Aorta (tissue), 5 donors: ENCODE measurements at regions not wholly inside any gene's neighbourhood (a gene's known extent, or its start where the extent isn't known, plus 50 kb on each side); places are given as distances from the start of the nearest gene placed in this dataset.
A peak's percentile ranks its signal among the peaks of the same experiment; 100 is the strongest.

ENCODE experiments used
- ATAC-seq: fragments of 200-7000 bp; cut with Tn5 transposase; one replicate; pipeline ENCODE4 v1.9.1; 2022; ENCODE audit warnings: moderate library complexity; ENCODE audit not compliant: low FRiP score
- DNase-seq, 2 donors: peaks; one replicate each; pipeline ENCODE4 v3.0.0-alpha.2; 2020
- H3K27ac ChIP-seq, 2 donors: one replicate each; pipeline ENCODE4 v1.5.1; 2013; ENCODE audit warnings: low read length in 2 of 2, mild to moderate bottlenecking in 2 of 2, moderate library complexity in 2 of 2, control low read depth in 1 of 2, inconsistent platforms in 1 of 2, low read depth in 1 of 2
- H3K27me3 ChIP-seq, 2 donors: one replicate each; pipeline ENCODE4 v1.6.1; 2013; ENCODE audit warnings: control low read depth in 1 of 2, low read length in 1 of 2, mild to moderate bottlenecking in 1 of 2, moderate library complexity in 1 of 2; ENCODE audit not compliant: insufficient read depth in 2 of 2, control insufficient read depth in 1 of 2
- H3K36me3 ChIP-seq, 2 donors: one replicate each; pipeline ENCODE4 v1.6.1; 2013; ENCODE audit warnings: control low read depth in 1 of 2, low read length in 1 of 2, mild to moderate bottlenecking in 1 of 2; ENCODE audit not compliant: insufficient read depth in 2 of 2, control insufficient read depth in 1 of 2
- H3K4me1 ChIP-seq, 2 donors: one replicate each; pipeline ENCODE4 v1.6.1; 2013; ENCODE audit warnings: low read length in 2 of 2, control low read depth in 1 of 2, mild to moderate bottlenecking in 1 of 2, moderate library complexity in 1 of 2; ENCODE audit not compliant: insufficient read depth in 2 of 2, control insufficient read depth in 1 of 2
- H3K4me3 ChIP-seq, 2 donors: one replicate each; pipeline ENCODE4 v1.5.1; 2013; ENCODE audit warnings: low read length in 2 of 2, control low read depth in 1 of 2, mild to moderate bottlenecking in 1 of 2
- H3K9me3 ChIP-seq: one replicate; pipeline ENCODE4 v1.6.1; 2013; ENCODE audit warnings: mild to moderate bottlenecking, low read length; ENCODE audit not compliant: control insufficient read depth
- WGBS, 2 donors: extraction: QIAGEN DNeasy Blood & Tissue Kit; methylation state at CpG; one replicate each; pipeline ENCODE4 v1.1.7; 2013; 5-methylcytosine and 5-hydroxymethylcytosine counted together
- intact Hi-C, 2 donors: fragments of 100-400 bp; cut with DNase I; formaldehyde crosslinking; loops; one replicate each; pipeline versions ENCODE4 v1.14.2 to v1.15.0; 2022
- donor health status: healthy with polysubstance abuse.
- donor health status: Bipolar disorder and iron deficiency.
- donor health status: DM: no; HTN: no; CAD: no.
- donor health status: DM: no; HTN: no; CAD: no.
- donor health status: DM: yes; HTN: yes; CAD: no.

DNA sequence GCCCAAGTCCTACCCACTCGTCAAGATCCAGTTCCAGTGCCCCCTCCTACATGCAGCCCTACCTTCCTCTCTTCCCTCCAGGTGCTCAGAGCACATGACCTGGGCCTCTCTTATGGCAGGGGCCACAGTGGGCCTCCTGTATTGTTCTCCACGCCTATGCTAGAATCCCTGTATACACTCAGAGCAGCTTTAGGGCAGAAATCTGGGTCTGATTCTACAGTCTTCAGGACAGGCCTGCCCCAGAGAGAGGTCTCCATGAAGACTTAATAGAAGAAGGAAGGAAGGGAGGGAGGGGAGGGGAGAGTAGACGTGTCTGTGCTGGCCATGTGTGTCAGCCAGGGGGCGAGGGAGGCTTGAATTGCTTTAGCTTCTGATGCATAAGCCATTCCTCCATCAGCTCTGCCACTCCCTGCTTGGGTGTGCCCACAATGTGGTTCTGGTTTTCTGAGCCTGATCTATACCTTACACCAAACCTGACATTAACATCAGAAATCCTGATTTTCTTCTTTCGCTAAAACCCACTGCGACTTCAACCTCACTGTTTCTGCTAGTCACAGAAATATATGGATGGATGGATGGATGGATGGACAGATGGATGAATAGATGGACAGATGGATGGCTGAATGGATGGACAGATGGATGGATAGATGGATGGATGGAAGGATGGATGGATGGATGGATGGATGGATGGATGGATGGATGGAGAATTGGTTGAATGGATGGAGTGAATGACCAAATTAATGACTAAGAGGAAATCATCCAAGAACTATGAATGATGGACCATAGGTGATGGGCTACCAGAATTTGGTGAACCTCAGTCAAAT lies 56.6 kb upstream of the PRDM11 start:
- peak; percentile 3 for ATAC-seq

DNA sequence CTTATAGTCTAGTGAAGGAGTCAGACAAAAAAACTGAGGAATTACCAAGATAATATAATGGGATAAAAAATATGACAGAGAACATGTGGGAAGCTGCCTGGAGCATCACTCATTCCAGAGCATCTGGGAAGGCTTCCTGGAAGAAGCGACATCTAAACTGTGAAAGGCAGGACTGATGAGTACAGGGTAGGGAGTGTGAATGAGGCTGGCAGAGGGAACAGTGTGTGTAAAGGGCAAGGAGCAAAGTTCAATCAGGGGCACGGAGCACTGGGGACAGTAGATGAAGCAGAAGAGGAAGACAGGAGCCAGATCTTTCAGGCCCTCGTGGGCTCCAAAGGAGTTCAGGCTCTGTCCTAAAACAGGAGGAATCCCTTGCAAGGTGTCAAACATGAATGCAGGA lies 55.8 kb upstream of the PRDM11 start:
- no peak for DNase-seq
- H3K9me3 ChIP-seq = no peaks in the 10 kb centered on the region
- 86% methylated on average over 3 of the region's 3 CpGs for WGBS, 2 donors

More for the DNA sequence above, 56.6 kb upstream of the PRDM11 start:
- H3K4me3 ChIP-seq = no peak overlapping the region
- peak overlapping the region; percentile 29 to 92 for H3K27ac ChIP-seq
- no peak for DNase-seq
- no peaks in the 10 kb centered on the region for H3K9me3 ChIP-seq
- H3K4me1 ChIP-seq = no peaks in the 10 kb centered on the region
- H3K27me3 ChIP-seq = no peaks in the 10 kb centered on the region
- H3K36me3 ChIP-seq = no peaks in the 10 kb centered on the region
- intact Hi-C loops = loop anchor here (5.0 to 10.0 kb wide), 3 partner anchors 68 to 525 kb away; partner anchors contain the start of gene CD82 (in 1 of the 2)
- 77% methylated on average over 6 of the region's 6 CpGs for WGBS, 2 donors

DNA sequence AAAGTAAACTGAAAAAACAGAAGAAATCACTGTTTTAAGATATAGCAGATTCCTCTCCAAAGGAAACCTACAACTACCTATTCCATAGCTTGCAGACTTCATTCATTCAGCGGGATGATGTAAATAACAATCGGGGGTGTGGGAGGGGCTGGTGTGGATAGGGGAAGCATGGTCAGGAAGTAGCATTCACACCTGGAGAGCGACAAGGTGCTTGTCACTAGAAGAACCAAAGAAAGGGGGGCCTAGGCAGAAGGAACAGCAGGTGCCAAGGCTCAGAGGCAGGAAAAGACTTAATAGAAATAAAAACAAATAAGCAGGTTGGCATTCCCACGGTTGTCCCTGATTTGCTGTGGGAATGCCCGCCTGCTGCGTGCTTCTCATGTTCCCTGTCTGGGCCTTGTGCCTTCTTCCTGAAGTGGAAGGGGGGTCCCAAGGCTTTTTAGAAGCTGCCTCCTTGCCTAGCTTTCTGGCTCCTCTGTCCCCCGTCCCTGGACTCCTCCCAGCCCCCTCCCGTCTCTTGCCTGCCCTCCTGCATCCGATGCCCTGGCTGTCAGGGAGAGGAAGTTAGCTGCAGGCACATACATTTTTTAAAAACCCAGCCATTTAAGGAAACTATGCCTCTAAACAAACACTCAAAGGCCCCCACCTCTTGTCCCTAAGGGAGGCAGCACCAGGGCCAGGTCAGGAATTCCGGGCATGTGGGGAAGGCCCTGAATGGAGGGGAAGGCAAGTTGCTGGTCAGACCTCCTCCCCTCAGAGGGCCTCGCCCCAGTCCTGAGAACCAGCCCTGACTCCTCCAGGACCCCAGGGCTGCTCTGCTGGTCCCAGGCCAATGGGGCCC lies 54.7 kb upstream of the PRDM11 start:
- peak; percentile 77 to 86 for DNase-seq
- Histone ChIP-seq H3K4me1 (no peaks in the 10 kb centered on the region), H3K4me3 (no peak overlapping the region), H3K9me3 (no peaks in the 10 kb centered on the region), H3K36me3 (no peaks in the 10 kb centered on the region), H3K27ac (peak overlapping the region in 1 of 2 donors; percentile 46), H3K27me3 (no peaks in the 10 kb centered on the region)
- peak; percentile 47 for ATAC-seq
- WGBS, 2 donors = 32 to 33% methylated on average over 11 of the region's 11 CpGs
- intact Hi-C loops = loop anchor here in 1 of 2 donors (10.0 kb wide), 2 partner anchors 327 to 527 kb away; partner anchors contain the start of gene CD82

More for the DNA sequence above, 55.8 kb upstream of the PRDM11 start:
- no peak for ATAC-seq
- Histone ChIP-seq H3K36me3 (no peaks in the 10 kb centered on the region), H3K27ac (peak overlapping the region in 1 of 2 donors; percentile 55), H3K4me1 (no peaks in the 10 kb centered on the region), H3K4me3 (no peak overlapping the region), H3K27me3 (no peaks in the 10 kb centered on the region)
- intact Hi-C loops = loop anchor here in 1 of 2 donors (10.0 kb wide), 2 partner anchors 326 to 526 kb away; partner anchors contain the start of gene CD82

DNA sequence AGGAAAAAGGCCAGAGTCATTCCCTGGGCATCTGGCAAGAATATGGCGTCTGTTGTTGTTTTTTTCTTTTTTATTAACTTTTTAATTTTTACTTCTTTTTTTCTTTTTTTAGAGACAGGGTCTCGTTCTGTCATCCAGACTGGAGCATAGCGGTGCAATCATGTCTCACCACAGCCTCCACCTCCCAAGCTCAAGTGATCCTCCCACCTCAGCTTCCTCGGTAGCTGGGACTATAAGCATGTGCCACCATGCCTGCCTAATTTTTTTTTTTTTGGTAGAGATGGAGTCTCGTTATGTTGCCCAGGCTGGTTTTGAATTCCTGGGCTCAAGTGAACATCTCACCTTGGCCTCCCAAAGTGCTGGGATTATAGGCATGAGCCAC lies 54.0 kb upstream of the PRDM11 start:
- H3K9me3 ChIP-seq = no peaks in the 10 kb centered on the region
- no peak for DNase-seq
- no peak overlapping the region for H3K4me3 ChIP-seq
- no peak for ATAC-seq
- intact Hi-C loops = loop anchor here in 1 of 2 donors (10.0 kb wide), 2 partner anchors 328 to 528 kb away; partner anchors contain the start of gene CD82
- H3K36me3 ChIP-seq = no peaks in the 10 kb centered on the region
- H3K27me3 ChIP-seq = no peaks in the 10 kb centered on the region
- 61 to 68% methylated on average over 5 of the region's 5 CpGs for WGBS, 2 donors
- H3K27ac ChIP-seq = peak overlapping the region in 1 of 2 donors; percentile 46
- H3K4me1 ChIP-seq = no peaks in the 10 kb centered on the region

DNA sequence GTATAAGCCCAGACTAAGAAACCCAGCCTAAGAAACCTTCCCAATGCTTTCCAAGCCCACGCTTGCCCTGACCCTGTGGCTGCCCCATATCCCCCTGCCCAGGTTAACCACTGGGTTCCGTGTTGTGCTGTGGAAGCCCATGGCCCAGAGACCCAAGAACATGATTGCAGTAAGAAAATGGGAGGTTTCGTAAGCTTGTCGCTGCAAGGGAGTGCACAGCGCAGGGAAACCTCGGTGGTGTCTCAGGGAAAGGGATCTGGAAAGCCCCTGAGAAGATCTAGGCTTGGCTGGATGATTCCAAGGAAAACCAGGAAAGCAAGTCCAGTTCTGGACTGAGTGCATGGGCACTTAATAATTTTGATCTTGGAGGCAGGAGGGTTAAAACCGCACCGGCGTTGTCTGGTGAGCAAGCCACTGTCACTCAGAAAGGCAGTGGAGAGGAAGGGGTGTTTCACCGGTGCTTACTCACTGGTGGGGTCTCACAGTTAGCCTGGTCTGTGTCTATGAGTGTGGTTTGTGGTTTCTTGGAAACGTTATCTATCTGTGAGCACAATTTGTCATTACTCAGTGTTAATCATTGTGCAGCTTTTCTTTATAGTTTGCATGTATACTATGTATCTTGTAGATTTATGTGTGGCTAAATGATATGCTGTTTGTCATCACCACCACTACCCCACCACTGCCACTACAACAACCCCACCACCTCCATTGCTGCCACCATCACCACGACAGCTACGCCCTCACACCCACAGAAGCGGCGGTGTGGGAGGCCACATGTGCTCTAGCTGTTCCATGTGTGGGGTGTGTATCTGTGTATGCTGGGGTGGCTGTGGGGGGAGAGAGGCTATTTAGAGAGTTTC lies 53.3 kb upstream of the PRDM11 start:
- ATAC-seq (no peak), DNase-seq (no peak)
- intact Hi-C loops = loop anchor here in 1 of 2 donors (10.0 kb wide), 2 partner anchors 328 to 528 kb away; partner anchors contain the start of gene CD82
- 85 to 87% methylated on average over 15 of the region's 15 CpGs for WGBS, 2 donors
- Histone ChIP-seq H3K36me3 (no peaks in the 10 kb centered on the region), H3K4me3 (no peak overlapping the region), H3K9me3 (no peaks in the 10 kb centered on the region), H3K27me3 (no peaks in the 10 kb centered on the region), H3K27ac (no peak overlapping the region), H3K4me1 (peaks cover 0 to 2% of the 10 kb centered on the region in 2 donors)

DNA sequence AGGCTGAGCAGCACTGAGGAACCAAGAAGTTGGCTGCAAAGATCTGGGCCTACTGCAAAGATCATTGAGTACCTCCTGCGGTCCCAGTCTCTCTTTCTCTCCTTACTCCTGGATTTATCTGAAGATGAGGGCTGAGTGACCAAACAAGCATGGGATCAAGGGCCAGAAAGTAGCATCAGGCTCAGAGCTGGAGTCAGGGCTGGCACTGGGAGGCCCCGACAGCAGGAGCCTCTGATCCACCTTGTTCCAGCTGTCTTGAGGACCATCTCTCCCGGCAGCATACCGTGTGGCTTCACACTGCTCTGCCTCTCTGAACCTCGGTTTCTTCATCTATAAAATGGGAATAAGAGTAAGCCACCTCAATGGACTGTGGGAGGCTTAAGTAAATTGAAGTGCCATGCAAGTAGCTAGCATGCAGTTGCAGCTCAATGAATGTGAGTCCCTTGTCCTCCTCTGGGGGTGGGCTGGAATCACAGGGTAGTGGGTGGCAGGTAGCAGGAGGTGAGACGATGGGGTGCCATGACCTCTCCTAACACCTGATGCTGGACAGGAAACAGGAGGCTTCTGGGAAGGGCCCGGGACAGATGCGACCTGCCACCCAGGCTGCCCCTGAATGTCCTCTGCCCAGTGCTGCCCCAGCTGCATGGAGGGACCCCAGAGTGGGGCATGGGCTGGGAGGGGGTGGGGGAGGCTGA lies 52.5 kb upstream of the PRDM11 start:
- WGBS, 2 donors = 93 to 99% methylated on average over 8 of the region's 8 CpGs
- peaks cover 0 to 2% of the 10 kb centered on the region in 2 donors for H3K4me1 ChIP-seq
- intact Hi-C loops = loop anchor here in 1 of 2 donors (10.0 kb wide), 2 partner anchors 329 to 529 kb away; partner anchors contain the start of gene CD82

DNA sequence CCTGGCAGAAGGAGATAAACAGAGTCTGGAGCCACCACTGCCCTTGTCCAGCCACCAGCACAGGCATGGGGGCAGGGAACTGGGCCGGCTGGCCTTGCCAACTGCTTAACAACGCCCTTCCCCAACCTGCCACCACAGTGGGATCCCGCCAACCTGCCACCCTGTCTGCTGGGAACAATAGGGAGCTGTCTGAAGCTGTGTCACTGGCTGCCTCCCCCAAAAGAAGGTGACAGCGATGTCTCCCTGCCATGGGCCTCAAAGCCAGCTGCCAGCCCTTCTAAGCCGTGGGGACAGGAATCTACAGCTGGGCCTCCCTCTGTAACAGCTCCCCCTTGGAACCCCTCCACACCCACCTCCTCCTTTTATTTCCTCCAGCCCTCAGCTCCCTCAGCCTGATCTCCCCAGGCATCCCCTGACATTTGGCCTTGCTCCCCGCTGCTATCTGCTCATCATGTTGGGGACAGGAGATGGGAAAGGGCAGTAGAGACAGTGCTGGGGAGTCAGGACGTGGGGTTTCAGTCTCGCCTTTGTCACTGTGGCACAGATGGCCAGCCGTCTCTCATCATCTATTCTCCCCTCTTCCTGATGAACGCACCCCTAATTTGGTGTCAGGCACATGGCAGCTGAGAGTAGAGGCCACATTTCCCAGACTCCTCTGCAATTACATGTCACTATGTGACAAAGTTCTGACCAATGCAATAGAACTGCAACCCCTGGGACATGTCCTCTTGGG lies 51.3 kb upstream of the PRDM11 start:
- Histone ChIP-seq H3K4me3 (no peak overlapping the region), H3K36me3 (no peaks in the 10 kb centered on the region), H3K9me3 (no peaks in the 10 kb centered on the region), H3K4me1 (peaks cover 0 to 2% of the 10 kb centered on the region in 2 donors), H3K27ac (no peak overlapping the region), H3K27me3 (no peaks in the 10 kb centered on the region)
- ATAC-seq (no peak), DNase-seq (no peak)
- 88% methylated on average over 10 of the region's 10 CpGs for WGBS, 2 donors
- intact Hi-C loops = loop anchor here in 1 of 2 donors (10.0 kb wide), 2 partner anchors 330 to 530 kb away; partner anchors contain the start of gene CD82

More for the DNA sequence above, 52.5 kb upstream of the PRDM11 start:
- Histone ChIP-seq H3K4me3 (no peak overlapping the region), H3K9me3 (no peaks in the 10 kb centered on the region), H3K36me3 (no peaks in the 10 kb centered on the region), H3K27ac (no peak overlapping the region), H3K27me3 (no peaks in the 10 kb centered on the region)
- ATAC-seq = no peak
- DNase-seq = no peak
